Common myeloid progenitor, CD34-positive (primary cell): ENCODE measurements at regions not wholly inside any gene's neighbourhood (a gene's known extent, or its start where the extent isn't known, plus 50 kb on each side); places are given as distances from the start of the nearest gene placed in this dataset.
A peak's percentile ranks its signal among the peaks of the same experiment; 100 is the strongest.

Experiments
- CTCF ChIA-PET: fragments of 350-600 bp; sonication (Branson Sonifier 250); formaldehyde crosslinking; loops from one replicate; lab custom pipeline; 2021; ENCODE audit warnings: antibody characterized with exemption; lab: Charles Lee
- POLR2A ChIA-PET: fragments of 350-600 bp; sonication (Branson Sonifier 250); formaldehyde crosslinking; loops from one replicate; lab custom pipeline; 2021; ENCODE audit warnings: antibody characterized with exemption; lab: Charles Lee
- DNase-seq, 3 donors: peaks; one replicate each; pipeline versions ENCODE4 v3.0.0 to v3.0.0-alpha.2; 2013
- H3K27ac ChIP-seq, 2 experiments: 1 replicate in 1 of 2; 2 replicates in 1 of 2; pipeline ENCODE4 v1.7.0; 2013; ENCODE audit warnings: inconsistent platforms in 2 of 2, low read length in 2 of 2, mild to moderate bottlenecking in 2 of 2, low read depth in 1 of 2, moderate library complexity in 1 of 2; ENCODE audit not compliant: severe bottlenecking in 2 of 2, insufficient read depth in 1 of 2, poor library complexity in 1 of 2
- H3K27me3 ChIP-seq, 5 experiments: replicated peaks in 2 of 5; 1 replicate in 3 of 5; 2 replicates in 2 of 5; pipeline versions ENCODE4 v1.6.1 to v1.7.0; 2013; ENCODE audit warnings: low read length in 4 of 5, mild to moderate bottlenecking in 2 of 5, moderate library complexity in 2 of 5, inconsistent platforms in 1 of 5; ENCODE audit not compliant: insufficient read depth in 5 of 5, control insufficient read depth in 4 of 5
- H3K36me3 ChIP-seq, 4 experiments: 1 replicate in 2 of 4; 2 replicates in 2 of 4; pipeline versions ENCODE4 v1.6.1 to v1.7.0; 2013; ENCODE audit warnings: low read length in 3 of 4, control low read depth in 1 of 4, mild to moderate bottlenecking in 1 of 4; ENCODE audit not compliant: control insufficient read depth in 4 of 4, insufficient read depth in 4 of 4
- H3K4me1 ChIP-seq, 4 experiments: 1 replicate in 3 of 4; 2 replicates in 1 of 4; pipeline versions ENCODE4 v1.6.1 to v1.7.1; 2013; ENCODE audit warnings: low read length in 3 of 4, mild to moderate bottlenecking in 3 of 4, control low read depth in 1 of 4, inconsistent platforms in 1 of 4, moderate library complexity in 1 of 4; ENCODE audit not compliant: control insufficient read depth in 4 of 4, insufficient read depth in 4 of 4; ENCODE audit errors: control extremely low read depth in 1 of 4
- H3K4me3 ChIP-seq, 7 experiments: 1 replicate in 4 of 7; 2 replicates in 3 of 7; pipeline versions ENCODE4 v1.5.1 to v1.7.0; 2013; ENCODE audit warnings: mild to moderate bottlenecking in 7 of 7, low read length in 6 of 7, moderate library complexity in 6 of 7, inconsistent platforms in 2 of 7, low read depth in 2 of 7, control low read depth in 1 of 7; ENCODE audit not compliant: insufficient read depth in 4 of 7, control insufficient read depth in 1 of 7; ENCODE audit errors: extremely low read depth in 1 of 7
- H3K9me3 ChIP-seq, 5 experiments: 1 replicate in 4 of 5; 2 replicates in 1 of 5; pipeline versions ENCODE4 v1.6.1 to v1.7.1; 2013; ENCODE audit warnings: low read length in 4 of 5, mild to moderate bottlenecking in 2 of 5, inconsistent platforms in 1 of 5, low read depth in 1 of 5, moderate library complexity in 1 of 5; ENCODE audit not compliant: control insufficient read depth in 4 of 5, insufficient read depth in 2 of 5; ENCODE audit errors: control extremely low read depth in 1 of 5
- WGBS: methylation state at CpG from one replicate; pipeline ENCODE4 v1.1.5; 2013; ENCODE audit not compliant: insufficient coverage; 5-methylcytosine and 5-hydroxymethylcytosine counted together

- DNase-seq, result peak in 2 of 3 donors; percentile 33 to 52
- Histone ChIP-seq H3K4me3 (no peak overlapping the region), H3K36me3 (no peaks in the 10 kb centered on the region), H3K27ac (no peak overlapping the region), H3K9me3 (no peaks in the 10 kb centered on the region), H3K27me3 (no peaks in the 10 kb centered on the region), H3K4me1 (peaks cover 0 to 29% (median 26%) of the 10 kb centered on the region in 4 experiments)
- CTCF ChIA-PET, result interaction anchor here (0.7 kb wide), 1 partner anchor 1235 kb away, joined by 3 read pairs; no protein-coding TSS in a partner anchor
- POLR2A ChIA-PET, result no interaction called here
- WGBS, result 77% methylated on average over 12 of the region's 16 CpGs
Observed at GRCh38 chr10:3421537-3422257, 249.1 kb upstream of the PITRM1 start.

GRCh38 chr10:3420527-3421469 is 248.2 kb upstream of the PITRM1 start:
- Histone ChIP-seq H3K27me3 (no peaks in the 10 kb centered on the region), H3K27ac (no peak overlapping the region), H3K36me3 (no peaks in the 10 kb centered on the region), H3K4me1 (peaks cover 0 to 29% (median 26%) of the 10 kb centered on the region in 4 experiments), H3K4me3 (peak overlapping the region in 1 of 7 experiments; percentile 53), H3K9me3 (no peaks in the 10 kb centered on the region)
- ChIA-PET CTCF (interaction anchor here (1.0 kb wide), 1 partner anchor 862 kb away, joined by 3 read pairs; no protein-coding TSS in a partner anchor), POLR2A (no interaction called here)
- 97% methylated on average over 16 of the region's 18 CpGs for WGBS
- DNase-seq, result no peak

GRCh38 chr10:3419719-3420495 is 247.3 kb upstream of the PITRM1 start:
- H3K4me3 ChIP-seq, result peak overlapping the region in 3 of 7 experiments; percentile 33 to 53 (median 44)
- H3K9me3 ChIP-seq, result no peaks in the 10 kb centered on the region
- CTCF ChIA-PET, result interaction anchor here (1.0 to 1.9 kb wide), 2 partner anchors 10 to 862 kb away, joined by 3 to 6 read pairs; no protein-coding TSS in a partner anchor
- H3K36me3 ChIP-seq, result no peaks in the 10 kb centered on the region
- H3K27ac ChIP-seq, result no peak overlapping the region
- POLR2A ChIA-PET, result no interaction called here
- H3K27me3 ChIP-seq, result no peaks in the 10 kb centered on the region
- 9% methylated on average over 10 of the region's 12 CpGs for WGBS
- DNase-seq, result peak; percentile 28 to 71 (median 66)
- peaks cover 0 to 29% (median 26%) of the 10 kb centered on the region in 4 experiments for H3K4me1 ChIP-seq

- ChIA-PET POLR2A (interaction anchor here (0.6 kb wide), 1 partner anchor 81 kb away, joined by 4 read pairs; no protein-coding TSS in a partner anchor), CTCF (interaction anchor here (0.8 to 1.9 kb wide), 2 partner anchors 10 to 11 kb away, joined by 3 to 6 read pairs; no protein-coding TSS in a partner anchor)
- Histone ChIP-seq H3K36me3 (no peaks in the 10 kb centered on the region), H3K4me1 (peaks cover 0 to 29% (median 21%) of the 10 kb centered on the region in 4 experiments), H3K4me3 (no peak overlapping the region), H3K27me3 (no peaks in the 10 kb centered on the region), H3K9me3 (no peaks in the 10 kb centered on the region), H3K27ac (no peak overlapping the region)
- no peak for DNase-seq
- 89% methylated on average over 9 of the region's 12 CpGs for WGBS
Observed at GRCh38 chr10:3418926-3419325, 246.3 kb upstream of the PITRM1 start.

- no peak overlapping the region for H3K27ac ChIP-seq
- ChIA-PET CTCF (interaction anchor here (0.8 to 1.9 kb wide), 2 partner anchors 9 to 12 kb away, joined by 3 to 6 read pairs; no protein-coding TSS in a partner anchor), POLR2A (interaction anchor here (0.6 kb wide), 1 partner anchor 82 kb away, joined by 4 read pairs; no protein-coding TSS in a partner anchor)
- H3K36me3 ChIP-seq, result no peaks in the 10 kb centered on the region
- WGBS, result 91% methylated on average over 11 of the region's 13 CpGs
- H3K9me3 ChIP-seq, result no peaks in the 10 kb centered on the region
- H3K4me1 ChIP-seq, result peaks cover 0 to 29% (median 21%) of the 10 kb centered on the region in 4 experiments
- H3K27me3 ChIP-seq, result no peaks in the 10 kb centered on the region
- H3K4me3 ChIP-seq, result no peak overlapping the region
- no peak for DNase-seq
Observed at GRCh38 chr10:3418041-3418754, 245.6 kb upstream of the PITRM1 start.

GRCh38 chr10:3417096-3417495 is 244.5 kb upstream of the PITRM1 start:
- H3K27ac ChIP-seq, result no peak overlapping the region
- ChIA-PET POLR2A (no interaction called here), CTCF (no interaction called here)
- WGBS, result 94% methylated on average over 4 of the region's 9 CpGs
- H3K9me3 ChIP-seq, result no peaks in the 10 kb centered on the region
- no peaks in the 10 kb centered on the region for H3K27me3 ChIP-seq
- DNase-seq, result no peak
- no peak overlapping the region for H3K4me3 ChIP-seq
- H3K36me3 ChIP-seq, result no peaks in the 10 kb centered on the region
- H3K4me1 ChIP-seq, result peaks cover 0 to 24% (median 16%) of the 10 kb centered on the region in 4 experiments
